ENCODE measurements at regions not wholly inside any gene's neighbourhood (a gene's known extent, or its start where the extent isn't known, plus 50 kb on each side); places are given as distances from the start of the nearest gene placed in this dataset.

- no peak for DNase-seq
Observed at GRCh38 chr2:128836559-128837100, 518.0 kb upstream of the HS6ST1 start.

- no peak for DNase-seq
Observed at GRCh38 chr2:128838244-128838643, 519.6 kb upstream of the HS6ST1 start.

- DNase-seq: no peak
Observed at GRCh38 chr2:128841803-128842202, 523.1 kb upstream of the HS6ST1 start.

GRCh38 chr2:128867311-128867710 lies 548.6 kb upstream of the HS6ST1 start:
- DNase-seq: no peak

GRCh38 chr2:128867936-128868636 lies 549.4 kb upstream of the HS6ST1 start:
- no peak for DNase-seq

- DNase-seq: no peak
Observed at GRCh38 chr2:128868686-128869551, 550.3 kb upstream of the HS6ST1 start.

- no peak for DNase-seq
Observed at GRCh38 chr2:128874608-128875007, 555.9 kb upstream of the HS6ST1 start.

GRCh38 chr2:128876986-128877983 lies 558.6 kb upstream of the HS6ST1 start:
- no peak for DNase-seq

GRCh38 chr2:128879161-128879560 lies 560.5 kb upstream of the HS6ST1 start:
- no peak for DNase-seq

GRCh38 chr2:128894896-128895295 lies 576.2 kb upstream of the HS6ST1 start:
- no peak for DNase-seq

- no peak for DNase-seq
Observed at GRCh38 chr2:128901572-128902391, 583.1 kb upstream of the HS6ST1 start.

- no peak for DNase-seq
Observed at GRCh38 chr2:128903637-128904036, 585.0 kb upstream of the HS6ST1 start.

GRCh38 chr2:128911276-128911675 lies 592.6 kb upstream of the HS6ST1 start:
- DNase-seq: no peak

- DNase-seq: no peak
Observed at GRCh38 chr2:128914320-128914719, 595.7 kb upstream of the HS6ST1 start.

- DNase-seq: no peak
Observed at GRCh38 chr2:128921751-128922150, 603.1 kb upstream of the HS6ST1 start.

- no peak for DNase-seq
Observed at GRCh38 chr2:128922154-128922553, 603.5 kb upstream of the HS6ST1 start.

GRCh38 chr2:128925631-128926030 lies 607.0 kb upstream of the HS6ST1 start:
- DNase-seq: no peak

- no peak for DNase-seq
Observed at GRCh38 chr2:128930101-128930500, 611.4 kb upstream of the HS6ST1 start.

- DNase-seq: no peak
Observed at GRCh38 chr2:128940378-128940777, 621.7 kb upstream of the HS6ST1 start.

GRCh38 chr2:128941751-128942150 lies 623.1 kb upstream of the HS6ST1 start:
- no peak for DNase-seq

- no peak for DNase-seq
Observed at GRCh38 chr2:128949360-128949759, 630.7 kb upstream of the HS6ST1 start.

- DNase-seq: no peak
Observed at GRCh38 chr2:128950758-128951157, 632.1 kb upstream of the HS6ST1 start.
